GM19467 (cell line): ENCODE measurements at regions not wholly inside any gene's neighbourhood (a gene's known extent, or its start where the extent isn't known, plus 50 kb on each side); places are given as distances from the start of the nearest gene placed in this dataset.
"Not testable (repeated sequence)": the region's sequence is repeated elsewhere in the genome, so short reads cannot be mapped to it uniquely, and the experiment has no call there.

ENCODE experiments used
- ATAC-seq: cut with Tn5 transposase; IDR thresholded peaks from one replicate; pipeline ENCODE4 v1.9.1; 2021; ENCODE audit warnings: mild to moderate bottlenecking, moderate library complexity; ENCODE audit not compliant: unreplicated experiment

DNA sequence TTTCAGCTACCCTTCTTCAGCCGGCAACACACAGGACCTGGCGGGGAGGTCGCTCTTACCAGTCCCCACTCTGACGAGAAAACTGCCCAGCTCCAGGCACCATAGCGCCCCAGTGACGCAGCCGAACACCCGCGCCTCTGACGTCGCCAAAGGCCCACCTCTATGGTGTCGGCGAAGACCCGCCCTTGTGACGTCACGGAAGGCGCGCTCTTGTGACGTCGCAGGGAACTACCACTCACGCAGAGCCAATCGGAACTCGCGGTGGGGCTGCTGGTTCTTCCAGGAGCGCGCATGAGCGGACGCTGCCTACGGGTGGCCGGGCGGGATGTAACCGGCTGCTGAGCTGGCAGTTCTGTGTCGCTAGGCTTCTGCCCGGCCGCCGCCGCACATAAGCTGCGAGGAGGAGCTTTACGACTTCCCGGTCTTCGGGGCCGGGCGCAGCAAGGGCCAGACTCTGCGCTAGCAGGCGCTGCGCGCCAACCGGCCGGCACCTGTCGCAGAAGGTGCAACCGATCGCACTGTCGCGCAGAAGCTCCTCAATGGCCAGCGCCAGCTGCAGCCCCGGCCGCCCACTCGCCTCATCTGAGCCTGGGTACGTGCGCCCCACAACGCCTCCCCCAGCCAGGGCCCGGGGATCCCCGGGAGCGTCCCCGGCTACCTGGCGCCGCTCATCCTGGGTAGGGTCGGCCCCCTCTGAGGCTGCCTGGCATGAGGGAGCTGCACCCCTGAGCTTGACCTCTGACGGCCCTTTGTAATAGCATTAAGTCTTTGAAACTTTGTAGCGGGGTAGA lies 121.3 kb upstream of the FBXO28 start:
- peak; percentile 100 for ATAC-seq

GRCh38 chr1:223991297-223991857 lies 122.5 kb upstream of the FBXO28 start:
- ATAC-seq, result not testable (repeated sequence)

DNA sequence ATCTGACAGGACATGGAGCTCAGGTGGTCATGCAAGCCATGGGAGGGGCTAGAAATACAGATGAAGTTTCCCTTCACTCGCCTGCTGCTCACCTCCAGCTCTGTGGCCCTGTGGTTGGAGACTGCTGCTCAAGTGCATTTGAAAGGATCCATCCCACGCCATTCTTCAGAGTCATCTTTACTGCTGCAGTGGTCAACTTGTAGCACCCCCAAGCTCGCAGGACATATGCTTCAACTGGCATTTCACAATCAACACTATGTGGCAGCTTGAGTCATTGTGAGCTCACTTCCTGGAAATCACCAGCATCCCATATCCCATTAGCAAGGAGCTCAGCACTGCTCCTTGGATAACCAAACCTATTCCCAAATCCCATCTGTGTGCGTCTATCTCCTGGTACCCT lies 116.2 kb upstream of the TP53BP2 start:
- not testable (repeated sequence) for ATAC-seq

GRCh38 chr1:223952801-223953200 lies 107.1 kb upstream of the TP53BP2 start:
- ATAC-seq, result not testable (repeated sequence)

DNA sequence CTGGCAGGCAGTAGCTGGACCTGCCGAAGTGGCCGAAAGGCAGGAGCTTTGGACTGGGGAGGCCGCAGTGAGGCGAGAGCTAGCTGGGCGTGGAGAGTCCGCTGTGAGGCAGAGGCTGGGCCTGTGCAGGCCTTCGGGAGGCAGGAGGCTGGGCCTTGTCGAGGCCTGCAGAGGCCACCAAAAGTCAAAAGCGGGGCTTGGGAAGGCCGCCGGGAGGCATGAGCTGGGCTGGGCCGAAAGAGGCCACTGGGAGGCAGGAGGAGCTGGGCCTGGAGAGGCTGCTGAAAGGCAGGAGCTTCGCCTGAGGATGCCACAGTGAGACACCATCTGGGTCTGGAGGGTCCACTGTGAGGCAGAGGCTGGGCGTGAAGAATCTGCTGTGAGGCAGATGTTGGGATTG lies 105.8 kb upstream of the TP53BP2 start:
- not testable (repeated sequence) for ATAC-seq

- ATAC-seq, result not testable (repeated sequence)
Measured at GRCh38 chr1:223949944-223950343, 104.2 kb upstream of the TP53BP2 start.

DNA sequence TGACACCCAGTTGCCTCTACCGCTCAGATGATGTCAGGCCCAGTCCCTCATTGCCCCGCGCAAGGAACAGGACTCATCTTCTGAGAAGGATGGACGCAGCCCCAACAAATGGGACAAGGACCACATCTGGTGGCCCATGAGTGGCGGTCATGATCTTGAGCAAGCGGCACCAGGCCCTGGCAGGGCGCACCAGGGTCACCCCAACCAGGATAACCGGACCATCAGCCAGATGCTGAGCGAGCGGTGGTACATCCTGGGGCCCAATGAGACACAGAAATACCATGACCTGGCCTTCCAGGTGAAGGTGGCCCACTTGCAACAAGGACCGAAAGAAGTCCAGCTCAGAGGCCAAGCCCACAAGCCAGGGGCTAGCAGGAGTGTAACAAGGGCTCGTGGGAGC lies 102.3 kb upstream of the TP53BP2 start:
- not testable (repeated sequence) for ATAC-seq

GRCh38 chr1:223936592-223936991 lies 90.8 kb upstream of the TP53BP2 start:
- ATAC-seq, result not testable (repeated sequence)

- ATAC-seq, result not testable (repeated sequence)
Measured at GRCh38 chr1:223931476-223931875, 85.7 kb upstream of the TP53BP2 start.

GRCh38 chr1:223920805-223921204 lies 75.1 kb upstream of the TP53BP2 start:
- ATAC-seq, result not testable (repeated sequence)

DNA sequence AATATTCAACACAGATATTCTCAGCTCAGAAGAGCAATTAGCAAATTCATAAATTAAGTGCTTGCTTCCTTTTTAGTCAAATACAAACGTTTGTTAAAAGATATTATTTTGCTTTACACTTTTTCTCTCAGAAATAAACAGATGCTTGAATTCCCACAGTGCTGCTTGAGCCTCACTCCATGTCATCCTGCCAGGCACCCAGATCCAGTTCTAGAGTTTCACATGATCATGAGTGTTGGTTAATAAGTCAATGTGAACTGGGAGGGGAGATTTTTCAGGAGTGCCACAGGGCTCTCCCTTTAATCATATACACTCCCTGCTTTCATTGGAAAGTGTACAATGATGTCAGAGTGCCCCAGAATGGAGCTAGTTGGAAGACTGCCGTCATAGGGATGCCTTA lies 69.7 kb upstream of the TP53BP2 start:
- ATAC-seq, result not testable (repeated sequence)

GRCh38 chr1:223913715-223914114 lies 68.0 kb upstream of the TP53BP2 start:
- ATAC-seq, result not testable (repeated sequence)

- not testable (repeated sequence) for ATAC-seq
Measured at GRCh38 chr1:223907943-223908587, 62.3 kb upstream of the TP53BP2 start.

DNA sequence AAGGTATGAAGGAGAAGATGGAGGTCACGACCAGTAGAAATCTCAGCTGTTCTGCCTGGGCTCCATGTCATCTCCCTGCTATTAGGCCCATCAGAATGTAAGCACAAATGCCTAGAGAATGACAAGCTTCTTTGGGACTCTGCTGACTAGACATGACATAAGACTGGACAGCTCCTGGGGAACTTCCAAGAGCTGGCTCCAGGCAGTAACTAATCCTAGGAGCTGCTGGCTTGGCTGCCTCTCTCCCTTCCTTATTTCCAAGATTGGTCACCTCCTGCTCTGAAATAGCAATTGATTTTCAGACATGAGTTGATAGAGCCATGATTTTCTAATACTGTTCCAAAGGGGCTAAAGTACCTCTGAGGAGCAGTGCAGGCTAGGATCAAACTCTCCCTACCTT lies 57.5 kb upstream of the TP53BP2 start:
- ATAC-seq, result not testable (repeated sequence)

DNA sequence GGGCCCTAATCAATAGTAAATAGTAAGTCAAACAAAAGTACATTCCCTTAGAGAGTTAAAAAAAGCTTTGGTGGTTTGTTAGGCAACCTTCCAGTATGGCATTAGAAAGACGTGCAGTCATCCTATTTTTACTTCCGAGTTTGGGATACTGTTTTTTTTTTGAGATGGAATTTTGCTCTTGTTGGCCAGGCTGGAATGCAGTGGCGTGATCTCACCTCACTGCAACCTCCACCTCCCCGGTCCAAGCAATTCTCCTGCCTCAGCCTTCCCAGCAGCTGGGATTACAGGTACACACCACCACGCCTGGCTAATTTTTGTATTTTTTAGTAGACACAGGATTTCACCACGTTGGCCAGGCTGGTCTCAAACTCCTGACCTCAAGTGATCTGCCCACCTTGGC lies 54.0 kb upstream of the TP53BP2 start:
- ATAC-seq, result not testable (repeated sequence)

DNA sequence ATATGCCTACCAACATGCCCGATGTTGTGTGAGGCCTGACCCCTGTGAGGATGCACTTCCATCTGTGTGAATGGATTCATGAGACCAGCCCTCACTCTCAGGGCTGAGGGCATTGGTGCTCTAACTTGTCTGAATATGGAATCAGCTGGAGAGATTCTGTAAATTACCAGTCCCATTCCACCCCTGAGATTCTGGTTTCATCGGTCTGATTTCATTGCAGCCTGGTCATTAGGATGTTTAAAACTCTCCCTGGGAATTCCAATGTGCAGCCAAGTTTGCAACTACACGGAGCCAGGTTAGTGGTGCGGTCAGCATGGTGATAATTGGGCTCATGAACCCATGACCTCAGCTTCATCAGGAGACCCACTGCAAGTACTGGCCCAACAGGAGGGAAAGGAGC lies 51.4 kb upstream of the TP53BP2 start:
- not testable (repeated sequence) for ATAC-seq

- ATAC-seq, result not testable (repeated sequence)
Measured at GRCh38 chr1:223895950-223896349, 50.2 kb upstream of the TP53BP2 start.
